ENCODE measurements at regions not wholly inside any gene's neighbourhood (a gene's known extent, or its start where the extent isn't known, plus 50 kb on each side); places are given as distances from the start of the nearest gene placed in this dataset.
A peak's percentile ranks its signal among the peaks of the same experiment; 100 is the strongest.
"Not testable (repeated sequence)": the region's sequence is repeated elsewhere in the genome, so short reads cannot be mapped to it uniquely, and the experiment has no call there.

DNA sequence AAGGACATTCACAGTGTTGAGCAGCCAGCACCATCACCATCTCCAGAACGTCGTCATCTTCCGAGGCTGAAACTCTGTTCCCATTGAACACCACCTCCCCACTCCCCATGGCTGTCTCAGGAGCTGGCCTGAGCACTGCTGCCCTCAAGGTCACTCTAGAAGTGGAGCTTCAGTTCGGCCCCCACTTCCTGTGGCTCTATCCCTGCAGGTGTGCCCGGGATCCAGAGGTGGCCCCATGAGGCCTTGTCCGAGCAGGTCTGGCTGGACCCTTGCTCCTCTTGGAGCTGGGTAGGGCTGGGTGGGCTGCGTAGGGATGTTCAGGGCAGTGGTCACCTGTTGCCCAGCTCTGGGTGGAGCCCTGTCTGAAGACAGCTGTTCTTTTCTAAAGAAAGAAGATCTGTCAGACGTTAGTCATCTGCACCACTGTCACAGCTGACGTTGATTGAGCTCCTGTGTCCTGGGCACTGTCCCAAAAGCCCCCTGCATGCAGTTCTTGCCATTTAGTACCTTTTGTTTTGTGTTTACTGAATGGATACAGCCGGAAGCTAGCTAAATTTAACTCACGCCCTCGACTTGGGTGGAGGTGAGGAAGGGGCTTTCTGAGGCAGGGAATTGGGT lies 75.5 kb upstream of the CLDN5 start:
- DNase-seq (ENCODE audit: low spot score), result peak; percentile 57

DNA sequence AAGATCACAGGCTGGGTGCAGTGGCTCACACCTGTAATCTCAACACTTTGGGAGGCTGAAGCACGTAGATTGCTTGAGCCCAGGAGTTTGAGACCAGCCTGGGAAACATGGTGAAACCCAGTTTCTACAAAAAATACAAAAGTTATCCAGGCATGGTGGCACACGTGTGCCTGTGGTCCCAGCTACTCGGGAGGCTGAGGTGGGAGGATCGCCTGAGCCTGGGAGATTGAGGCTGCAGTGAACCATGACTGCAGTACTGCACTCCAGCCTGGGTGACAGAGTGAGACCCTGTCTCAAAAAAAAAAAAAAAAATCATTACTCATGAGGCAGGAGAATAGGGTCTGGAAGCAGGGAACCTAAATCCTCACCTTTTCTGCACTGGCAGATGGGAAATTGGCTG lies 79.1 kb upstream of the CLDN5 start:
- not testable (repeated sequence) for DNase-seq (ENCODE audit: low spot score)

DNA sequence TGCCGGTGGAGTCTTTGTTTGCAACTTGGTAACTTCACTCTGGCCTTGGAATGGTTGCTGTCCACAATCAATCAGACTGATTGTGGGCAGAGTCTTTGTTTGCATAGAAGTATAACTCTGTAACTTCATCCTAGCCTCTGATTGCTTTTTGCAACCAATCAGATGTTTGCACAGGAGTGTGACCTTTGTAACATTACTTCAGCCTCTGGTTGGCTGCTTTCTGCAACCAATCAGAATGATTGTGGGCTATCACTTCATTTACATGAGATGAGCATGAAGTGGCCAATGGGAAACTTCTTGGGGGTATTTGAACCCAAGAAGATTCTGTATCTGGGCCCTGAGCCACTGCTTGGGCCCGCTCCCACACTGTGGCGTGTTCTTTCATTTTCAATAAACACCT lies 79.6 kb upstream of the CLDN5 start:
- no peak for DNase-seq (ENCODE audit: low spot score)

DNA sequence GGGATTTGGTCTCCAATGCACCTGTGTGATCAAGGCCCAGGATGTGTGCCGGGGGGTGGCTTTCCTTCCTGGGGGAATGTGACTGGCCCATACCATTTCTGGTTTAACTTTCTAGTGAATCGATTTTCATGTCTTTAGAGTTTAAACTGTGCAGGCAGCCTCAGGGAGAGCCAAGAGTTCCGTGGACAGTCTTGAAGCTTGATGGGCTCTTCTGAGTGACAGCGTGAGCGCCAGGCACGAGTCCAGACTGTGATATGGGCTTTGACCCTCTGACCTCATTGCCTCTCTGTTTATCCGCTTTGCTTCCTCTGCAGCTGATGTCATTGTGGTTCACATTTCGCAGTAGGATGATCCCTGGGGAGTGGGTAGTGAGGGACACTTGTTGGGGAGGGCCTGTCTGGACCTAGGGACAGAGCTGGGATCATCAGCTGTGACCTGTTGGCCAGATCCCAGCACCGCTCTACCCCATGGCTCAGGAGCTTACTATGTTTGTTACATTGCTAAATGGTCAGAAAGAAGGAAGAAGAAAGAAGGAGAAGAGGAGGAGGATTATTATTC lies 80.6 kb upstream of the CLDN5 start:
- no peak for DNase-seq (ENCODE audit: low spot score)

DNA sequence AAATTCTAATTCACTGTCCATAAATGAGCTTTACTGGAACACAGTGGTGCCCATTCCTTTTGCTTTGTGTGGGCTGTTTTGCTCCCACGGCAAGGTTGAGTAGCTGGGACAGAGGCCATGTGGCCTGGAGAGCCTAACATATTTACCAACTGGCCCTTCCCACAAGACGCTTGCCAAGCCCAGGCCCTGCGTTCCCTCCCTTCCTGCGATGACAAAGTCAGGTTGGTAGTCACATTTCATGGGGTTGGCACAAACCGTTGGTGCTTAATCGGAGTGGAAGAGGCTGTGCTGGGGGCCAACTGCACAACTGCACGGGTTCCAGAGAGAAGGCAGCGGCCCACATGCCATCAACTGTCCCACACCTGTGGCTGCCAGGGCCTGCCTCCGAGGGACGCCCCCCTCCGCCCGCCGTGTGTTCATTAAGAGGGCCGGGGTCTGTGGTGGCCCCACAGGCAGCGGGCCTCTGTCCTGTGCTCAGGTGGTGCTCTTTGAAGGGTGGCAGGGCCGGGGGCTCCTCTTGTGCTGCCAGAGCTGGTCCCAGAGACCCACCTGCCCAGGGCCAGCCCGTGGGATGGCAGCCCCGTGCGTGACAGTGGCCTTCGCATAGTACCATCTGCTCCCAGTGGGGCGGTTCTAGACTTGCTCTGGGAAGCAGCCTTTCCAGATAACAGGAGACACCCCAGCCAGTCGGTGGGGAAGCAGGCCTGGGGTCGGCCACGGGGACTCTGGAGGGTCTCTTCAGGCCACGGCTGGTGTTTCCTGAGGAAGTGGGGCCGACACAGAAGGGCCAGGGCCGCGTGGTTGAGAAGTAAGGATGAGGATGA lies 81.5 kb upstream of the CLDN5 start:
- DNase-seq (ENCODE audit: low spot score), result no peak

DNA sequence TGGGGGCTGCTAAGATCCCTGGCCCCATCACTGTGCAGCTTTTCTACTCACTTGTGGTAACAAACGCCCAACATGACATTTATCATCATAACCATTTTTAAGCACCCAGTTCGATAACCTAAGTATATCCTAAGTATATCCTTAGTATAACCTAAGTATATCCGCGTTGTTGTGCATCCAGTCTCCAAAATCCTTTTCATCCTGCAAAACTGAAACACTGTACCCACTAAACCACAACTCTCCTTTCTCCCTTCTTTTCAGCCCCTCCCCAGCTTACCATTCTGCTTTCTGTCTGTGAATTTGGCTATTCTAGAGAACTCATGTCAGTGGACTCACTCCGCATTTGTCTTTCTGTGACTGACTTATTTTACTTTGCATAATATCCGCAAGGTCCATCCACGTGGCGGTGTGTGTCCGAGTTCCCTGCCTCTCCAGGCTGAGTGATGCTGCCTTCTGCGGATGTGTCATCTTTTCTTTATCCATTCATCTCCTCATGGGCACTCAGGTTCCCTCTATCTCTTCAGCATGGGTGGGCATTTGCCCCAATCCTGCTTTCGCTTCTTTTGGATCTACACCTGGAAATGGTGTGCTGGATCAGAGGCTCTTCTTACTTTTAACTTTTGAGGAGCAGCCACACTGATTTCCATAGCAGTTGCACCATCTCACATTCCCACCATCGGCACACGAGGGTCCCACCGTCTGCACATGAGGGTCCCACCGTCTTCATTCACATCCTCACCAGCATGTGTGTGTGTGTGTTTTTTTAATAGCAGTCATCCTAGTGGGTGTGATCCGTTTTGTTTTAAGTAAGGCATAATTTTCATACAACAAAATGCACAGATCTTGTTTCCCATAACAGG lies 82.4 kb upstream of the CLDN5 start:
- DNase-seq (ENCODE audit: low spot score), result no peak

DNA sequence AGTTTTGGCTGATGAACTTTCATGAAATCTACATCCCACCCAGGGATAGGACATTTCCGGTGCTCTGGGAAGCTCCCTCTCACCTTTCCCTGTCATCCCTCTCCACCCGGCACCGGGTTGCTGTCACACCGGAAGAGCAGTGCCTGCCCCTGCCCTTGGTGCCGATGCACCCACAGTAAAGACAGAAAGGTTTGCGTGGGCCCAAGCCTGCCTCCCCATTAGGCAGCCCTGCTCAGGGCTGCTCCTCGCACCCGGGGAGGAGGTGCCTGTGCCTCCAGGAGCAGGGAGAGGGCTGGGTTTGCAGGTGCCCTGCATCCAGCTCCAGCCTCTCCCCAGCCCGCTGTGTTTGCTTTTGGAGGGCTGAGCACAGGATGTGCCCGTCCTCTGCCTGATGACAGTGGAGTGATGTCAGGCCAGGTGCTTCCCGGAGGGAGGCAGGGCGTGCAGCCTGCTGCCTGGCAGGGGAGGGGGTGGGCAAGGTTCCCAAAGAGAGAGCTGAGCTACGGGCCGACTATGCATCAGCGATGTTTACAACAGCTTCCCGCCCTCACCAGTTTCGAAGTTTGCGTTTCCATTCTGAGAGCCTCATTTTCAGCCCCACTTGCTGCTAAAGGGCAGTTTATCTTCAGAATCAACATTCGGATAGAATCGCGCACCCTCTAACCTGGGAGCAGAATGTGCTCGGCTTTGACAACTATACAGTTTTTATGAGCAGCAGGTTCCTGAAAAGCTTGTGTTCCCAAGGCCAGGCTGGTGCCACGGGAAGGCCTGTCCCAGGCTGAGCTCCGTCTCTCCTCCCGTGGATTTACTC lies 83.2 kb upstream of the CLDN5 start:
- DNase-seq (ENCODE audit: low spot score), result no peak

DNA sequence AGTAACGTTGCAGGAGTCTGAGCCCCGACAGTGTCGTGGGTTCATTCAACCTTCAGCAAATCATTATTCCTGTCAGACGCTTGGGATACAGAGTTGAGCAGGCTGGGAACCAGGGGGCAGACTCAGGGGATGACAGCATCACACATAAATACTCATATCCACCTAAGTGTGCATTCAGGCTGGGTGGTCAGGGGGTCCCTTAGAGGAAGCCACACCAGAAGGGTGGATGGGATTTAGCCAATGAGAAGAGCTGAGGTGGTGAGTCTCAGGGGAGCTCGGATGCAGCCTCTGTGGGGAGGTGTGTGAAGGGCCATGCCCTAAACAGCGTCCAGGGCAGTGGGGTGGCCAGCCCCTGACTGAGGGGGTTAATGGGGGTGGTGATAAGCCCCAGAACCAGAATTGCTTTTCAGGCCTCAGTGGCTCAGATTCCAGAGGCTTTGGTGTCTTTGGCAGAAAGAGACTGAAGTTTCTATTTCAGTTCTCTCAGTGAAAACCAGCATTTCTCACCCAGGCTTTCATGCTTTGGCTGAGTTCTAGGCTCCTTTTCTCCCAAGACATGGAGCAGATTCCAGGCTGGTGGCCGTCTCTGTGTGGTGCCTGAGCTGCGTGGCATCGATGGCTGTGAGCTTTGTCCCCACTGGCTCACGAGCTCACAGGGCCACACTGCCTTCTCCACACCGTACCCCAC lies 83.9 kb upstream of the CLDN5 start:
- DNase-seq (ENCODE audit: low spot score), result no peak

DNA sequence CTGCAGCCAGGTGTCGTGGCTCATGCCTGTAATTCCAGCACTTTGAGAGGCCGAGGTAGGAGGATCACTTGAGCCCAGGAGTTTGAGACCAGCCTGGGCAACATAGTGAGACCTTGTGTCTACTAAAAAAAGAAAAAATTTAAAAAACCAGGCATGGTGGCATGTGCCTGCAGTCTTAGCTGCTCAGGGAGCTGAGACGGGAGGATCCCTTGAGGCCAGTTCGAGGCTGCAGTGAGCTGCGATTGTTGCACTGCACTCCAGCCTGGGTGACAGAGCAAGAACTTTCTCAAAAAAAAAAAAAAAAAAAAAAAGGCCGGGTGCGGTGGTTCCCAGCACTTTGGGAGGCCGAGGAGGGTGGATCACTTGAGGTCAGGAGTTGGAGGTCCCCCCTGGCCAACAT lies 85.5 kb upstream of the CLDN5 start:
- not testable (repeated sequence) for DNase-seq (ENCODE audit: low spot score)

DNA sequence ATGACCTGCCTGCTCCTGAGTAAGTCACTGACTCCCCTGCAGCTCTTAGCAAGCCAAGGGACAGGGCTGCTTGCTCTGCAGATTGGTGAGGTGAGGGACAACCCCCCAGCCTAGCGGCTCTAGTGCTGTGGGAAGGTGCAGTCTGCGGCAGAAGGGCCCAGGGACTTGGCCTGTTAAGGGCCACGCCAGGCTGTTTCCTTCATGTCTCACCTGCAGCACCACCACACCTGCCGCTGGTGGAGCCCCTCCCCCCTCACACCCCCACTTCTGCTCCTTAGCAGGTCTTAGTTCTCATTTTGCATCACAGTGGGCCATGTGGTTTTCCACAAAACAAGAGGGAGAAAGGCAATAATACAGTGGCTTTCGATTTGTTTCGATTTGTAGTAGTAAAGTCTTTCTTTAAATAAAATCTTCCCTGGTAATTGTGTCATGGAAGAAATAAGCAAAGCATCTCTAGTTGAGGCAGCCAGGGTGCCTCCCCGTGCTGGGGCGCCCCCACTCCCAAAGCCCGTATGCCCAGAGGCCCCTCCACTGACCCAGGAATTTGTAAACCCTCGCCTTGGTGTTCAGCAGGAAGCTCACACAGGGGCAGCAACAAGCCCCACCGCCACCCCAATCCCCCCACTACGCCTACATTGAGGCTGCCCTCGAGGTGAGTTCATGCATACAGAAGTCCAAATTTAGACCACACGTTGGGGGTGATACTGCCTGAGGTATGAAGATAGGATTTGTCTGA lies 86.5 kb upstream of the CLDN5 start:
- no peak for DNase-seq (ENCODE audit: low spot score)

DNA sequence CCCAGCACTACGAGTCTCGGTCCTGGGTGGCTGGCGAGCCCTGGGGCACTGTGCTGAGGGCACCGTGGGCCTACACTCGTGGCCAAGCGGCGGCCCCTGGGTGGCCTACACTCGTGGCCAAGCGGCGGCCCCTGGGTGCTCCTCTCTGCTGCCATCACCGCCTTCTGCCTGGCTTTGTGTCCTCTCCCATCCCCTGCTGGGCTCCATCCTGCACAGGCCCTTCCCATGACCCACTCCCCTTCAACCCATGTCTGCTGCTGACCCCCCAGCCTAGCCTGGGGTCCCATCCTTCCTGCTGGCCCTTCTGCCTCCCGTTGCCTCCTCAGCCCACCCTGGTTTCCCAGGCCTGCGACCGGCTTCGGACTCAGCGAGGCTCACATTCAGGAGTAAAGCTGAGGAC lies 87.4 kb upstream of the CLDN5 start:
- no peak for DNase-seq (ENCODE audit: low spot score)

DNA sequence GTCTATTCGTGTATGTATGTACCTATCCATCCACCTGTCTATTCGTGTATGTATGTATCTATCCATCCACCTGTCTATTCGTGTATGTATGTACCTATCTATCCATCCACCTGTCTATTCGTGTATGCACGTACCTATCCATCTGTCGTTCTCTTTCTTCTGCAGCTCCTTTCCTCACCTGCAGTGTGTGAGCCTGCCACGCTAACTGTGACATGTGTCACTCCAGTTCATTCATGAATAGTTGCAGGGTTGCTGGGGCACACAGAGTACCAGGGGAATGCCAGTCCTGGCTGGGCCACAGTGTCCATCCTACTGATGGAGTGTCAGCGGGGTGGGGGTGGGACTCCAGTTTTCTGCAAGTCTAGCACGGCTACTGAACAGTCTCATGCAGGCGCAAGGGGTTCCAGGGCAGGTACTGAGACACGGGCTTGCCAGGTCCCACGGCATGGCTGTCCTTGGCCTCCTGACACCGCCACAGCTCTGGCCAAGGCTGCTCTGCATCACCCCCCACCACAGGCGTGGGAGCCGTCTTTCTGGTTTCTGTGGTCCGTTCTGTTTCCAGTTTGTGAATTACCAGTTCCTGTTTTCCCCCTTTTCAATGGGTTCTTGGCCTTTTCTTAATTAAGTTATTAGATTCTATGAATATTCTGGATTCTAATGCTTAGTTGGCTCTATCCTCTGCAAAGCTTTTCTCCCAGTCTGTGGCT lies 88.8 kb upstream of the CLDN5 start:
- DNase-seq (ENCODE audit: low spot score), result no peak

DNA sequence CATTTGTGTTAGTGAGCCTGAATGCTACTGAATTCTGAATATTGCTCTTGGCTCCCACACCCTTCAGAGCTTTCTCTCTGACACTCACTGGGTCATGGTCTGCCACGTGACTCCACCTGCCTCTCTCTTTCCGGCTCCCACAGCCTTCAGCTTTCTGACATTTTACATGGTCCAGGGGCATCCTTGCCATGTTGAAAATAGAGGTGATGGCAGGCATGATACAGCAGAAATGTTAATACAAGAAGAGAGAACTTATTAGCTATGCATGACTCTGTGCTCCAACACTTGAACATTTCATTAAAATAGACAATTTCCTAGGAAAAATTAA lies 90.3 kb upstream of the CLDN5 start:
- DNase-seq (ENCODE audit: low spot score), result no peak

DNA sequence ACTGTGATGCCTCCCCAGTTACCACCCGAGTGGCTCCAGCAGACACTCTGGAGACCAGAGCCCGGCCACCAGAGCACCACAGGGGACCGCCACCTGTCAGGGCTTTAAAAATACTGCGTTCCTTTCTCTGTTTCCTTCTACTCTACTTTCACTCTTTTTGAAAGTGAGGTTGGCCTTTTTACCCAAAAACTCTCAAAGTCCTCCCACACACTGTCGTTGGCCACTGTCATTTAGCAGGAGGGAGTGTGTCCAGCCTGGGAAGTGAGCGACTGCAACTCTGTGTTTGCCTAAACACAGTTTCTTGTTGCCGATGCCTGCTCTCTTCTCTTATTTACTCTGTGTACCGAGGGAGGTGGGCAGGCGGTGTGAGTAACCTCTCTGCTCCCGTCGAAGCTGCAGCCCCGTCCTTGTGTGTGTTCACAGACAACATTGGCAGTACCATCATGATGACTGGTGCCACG lies 90.8 kb upstream of the CLDN5 start:
- no peak for DNase-seq (ENCODE audit: low spot score)

DNA sequence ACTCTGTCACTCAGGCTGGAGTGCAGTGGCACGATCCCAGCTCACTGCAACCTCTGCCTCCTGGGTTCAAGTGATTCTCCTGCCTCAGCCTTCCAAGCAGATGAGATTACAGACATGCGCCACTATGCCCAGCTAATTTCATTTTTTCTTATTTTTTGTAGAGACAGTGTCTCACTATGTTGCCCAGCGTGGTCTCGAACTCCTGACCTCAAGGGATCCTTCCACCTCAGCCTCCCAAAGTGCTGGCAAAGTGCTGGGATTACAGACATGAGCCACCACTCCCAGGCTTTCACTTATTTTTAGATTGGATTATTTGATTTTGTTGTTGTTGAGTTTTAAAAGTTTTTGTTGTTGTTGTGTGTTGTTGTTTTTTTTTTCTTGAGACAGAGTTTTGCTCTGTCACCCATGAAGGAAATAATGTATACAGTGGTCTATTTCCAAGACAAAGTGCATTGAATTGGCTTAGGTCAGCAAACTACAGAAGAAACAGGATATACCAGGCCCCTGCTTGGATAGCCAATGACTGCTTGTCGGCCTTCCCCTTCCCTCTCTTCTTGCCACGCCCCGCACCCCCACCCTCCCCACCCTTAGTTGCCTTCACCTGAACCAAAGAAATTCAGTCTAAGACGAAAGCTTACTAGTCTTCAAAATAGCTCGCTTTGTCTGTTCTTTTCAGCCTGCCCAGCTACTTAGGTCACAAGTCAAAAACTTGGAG lies 91.8 kb upstream of the CLDN5 start:
- no peak for DNase-seq (ENCODE audit: low spot score)

DNA sequence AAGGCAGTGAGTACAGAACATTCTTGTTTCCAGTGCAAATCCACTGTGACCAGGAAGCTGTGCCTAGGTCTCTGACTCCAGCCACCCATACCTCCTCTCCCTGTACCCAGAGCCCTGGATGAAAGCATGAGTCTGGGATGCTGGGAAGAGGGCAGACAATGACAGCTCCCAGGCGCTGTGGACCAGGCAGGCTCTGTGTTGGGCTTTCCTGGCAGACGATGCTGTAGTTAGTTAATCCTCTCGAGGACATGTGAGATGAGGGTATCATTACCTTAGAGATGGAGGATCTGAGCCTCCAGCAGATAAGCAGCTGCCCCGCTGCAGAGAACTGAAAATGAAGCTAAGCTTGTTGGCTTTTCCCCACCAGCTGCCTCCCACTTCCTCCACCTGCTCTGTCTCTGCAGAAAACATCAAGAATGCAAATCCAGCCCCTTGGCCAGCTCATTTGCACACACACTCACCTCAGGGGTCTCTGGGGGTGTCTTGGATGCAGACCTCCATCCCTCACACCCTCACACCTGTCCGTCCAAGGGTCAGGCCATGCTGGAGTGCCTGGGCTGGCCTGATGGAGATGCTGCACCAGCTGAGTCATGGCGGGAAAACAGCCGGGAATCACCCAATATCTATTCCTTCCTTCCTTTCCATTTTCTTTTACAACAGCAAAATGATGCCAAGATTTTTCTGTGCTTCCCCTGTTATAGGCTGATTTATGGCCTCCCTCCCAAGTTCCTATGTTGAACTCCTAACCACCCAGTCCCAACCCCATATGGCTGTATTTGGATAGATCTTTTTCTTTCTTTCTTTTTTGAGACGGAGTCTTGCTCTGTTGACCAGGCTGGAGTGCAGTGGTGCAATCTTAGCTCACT lies 94.9 kb upstream of the SEPTIN5 start:
- DNase-seq (ENCODE audit: low spot score), result no peak

DNA sequence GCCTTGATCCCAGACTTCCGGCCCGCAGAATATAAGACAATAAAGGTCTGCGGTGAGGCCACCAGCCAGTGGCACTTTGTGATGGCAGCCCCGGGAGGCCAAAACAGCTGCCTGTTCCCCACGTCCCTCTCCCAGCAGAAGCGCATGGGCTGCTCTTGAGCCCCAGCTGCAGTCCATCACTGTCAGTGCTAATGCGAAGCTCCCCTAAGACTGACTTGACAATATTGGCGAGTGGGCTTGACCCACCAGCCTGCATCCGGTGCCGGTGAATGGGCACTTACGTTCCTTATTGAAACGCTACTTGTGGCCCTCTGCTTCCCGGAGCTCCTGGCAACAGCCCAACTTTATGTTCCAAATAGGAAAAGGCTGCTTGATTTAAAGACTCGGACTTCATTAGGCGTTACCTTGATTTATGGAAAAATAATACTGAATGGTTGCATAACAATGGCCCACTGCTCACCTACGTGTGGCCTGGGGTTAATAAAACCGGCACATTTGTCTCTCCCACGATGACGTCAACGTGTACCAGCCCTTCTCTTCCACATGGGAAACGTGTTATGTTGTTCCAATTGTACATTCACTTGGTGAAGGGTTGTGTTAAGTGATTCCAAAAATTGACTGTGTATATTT lies 93.4 kb upstream of the SEPTIN5 start:
- DNase-seq (ENCODE audit: low spot score), result no peak
